Neural progenitor cell (in vitro differentiated cells): ENCODE measurements at regions not wholly inside any gene's neighbourhood (a gene's known extent, or its start where the extent isn't known, plus 50 kb on each side); places are given as distances from the start of the nearest gene placed in this dataset.

Experiments used
- EZH2 ChIP-seq: fragments of 200-600 bp; sonication (generic); IDR thresholded peaks from 2 replicates; pipeline ENCODE4 v1.6.1; 2017; ENCODE audit warnings: antibody characterized with exemption, mild to moderate bottlenecking, moderate library complexity
- TF ChIP-seq, protein P1 (sequence below): fragments of 200-600 bp; sonication (generic); IDR thresholded peaks from 2 replicates; pipeline ENCODE4 v1.5.1; 2017; ENCODE audit warnings: antibody characterized with exemption, mild to moderate bottlenecking

DNA sequence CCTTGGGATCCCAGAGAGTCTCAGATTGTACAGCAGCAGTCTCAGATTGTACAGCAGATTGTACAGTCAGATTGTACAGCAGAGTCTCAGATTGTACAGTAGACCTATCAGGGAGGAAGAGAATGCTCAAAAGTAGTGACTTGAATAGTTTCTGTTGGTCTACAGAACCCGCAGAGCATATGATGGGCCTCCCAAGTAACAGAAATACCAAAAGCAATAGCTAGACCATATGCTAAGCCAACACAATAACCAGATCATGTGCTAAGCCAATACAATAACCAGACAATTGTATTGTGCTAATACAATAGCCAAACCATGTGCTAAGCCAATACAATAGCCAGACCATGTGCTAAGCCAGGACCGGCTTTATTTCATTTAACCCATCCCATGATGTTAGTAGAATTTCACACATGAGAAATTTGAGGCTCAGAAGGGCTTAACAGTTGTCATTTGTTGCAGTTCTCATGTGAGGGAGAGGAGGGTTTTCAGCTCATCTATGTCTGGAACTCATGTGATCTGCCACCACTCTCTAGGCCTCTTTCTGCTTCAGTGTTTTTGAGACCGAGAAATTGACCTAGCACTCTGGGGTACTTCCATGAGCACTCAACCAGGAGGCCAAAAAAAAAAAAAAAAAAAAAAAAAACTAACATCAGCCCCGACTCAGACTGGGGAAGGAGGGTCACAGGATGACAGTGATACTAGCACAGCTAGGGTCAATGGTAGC, 144.0 kb downstream of the SOX9 start:
- TF ChIP-seq EZH2 = no peak
- TF ChIP-seq, protein P1, sequence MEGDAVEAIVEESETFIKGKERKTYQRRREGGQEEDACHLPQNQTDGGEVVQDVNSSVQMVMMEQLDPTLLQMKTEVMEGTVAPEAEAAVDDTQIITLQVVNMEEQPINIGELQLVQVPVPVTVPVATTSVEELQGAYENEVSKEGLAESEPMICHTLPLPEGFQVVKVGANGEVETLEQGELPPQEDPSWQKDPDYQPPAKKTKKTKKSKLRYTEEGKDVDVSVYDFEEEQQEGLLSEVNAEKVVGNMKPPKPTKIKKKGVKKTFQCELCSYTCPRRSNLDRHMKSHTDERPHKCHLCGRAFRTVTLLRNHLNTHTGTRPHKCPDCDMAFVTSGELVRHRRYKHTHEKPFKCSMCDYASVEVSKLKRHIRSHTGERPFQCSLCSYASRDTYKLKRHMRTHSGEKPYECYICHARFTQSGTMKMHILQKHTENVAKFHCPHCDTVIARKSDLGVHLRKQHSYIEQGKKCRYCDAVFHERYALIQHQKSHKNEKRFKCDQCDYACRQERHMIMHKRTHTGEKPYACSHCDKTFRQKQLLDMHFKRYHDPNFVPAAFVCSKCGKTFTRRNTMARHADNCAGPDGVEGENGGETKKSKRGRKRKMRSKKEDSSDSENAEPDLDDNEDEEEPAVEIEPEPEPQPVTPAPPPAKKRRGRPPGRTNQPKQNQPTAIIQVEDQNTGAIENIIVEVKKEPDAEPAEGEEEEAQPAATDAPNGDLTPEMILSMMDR = no peak
